GM13976 (cell line): ENCODE measurements at regions not wholly inside any gene's neighbourhood (a gene's known extent, or its start where the extent isn't known, plus 50 kb on each side); places are given as distances from the start of the nearest gene placed in this dataset.
"Not testable (repeated sequence)": the region's sequence is repeated elsewhere in the genome, so short reads cannot be mapped to it uniquely, and the experiment has no call there.

Experiments used
- DNase-seq: peaks from one replicate; pipeline ENCODE4 v3.0.0; 2012; ENCODE audit warnings: low spot score
- in situ Hi-C: fragments of 300-500 bp; cut with MboI; formaldehyde crosslinking; loops from one replicate; pipeline ENCODE4 v1.12.0; 2022; ENCODE audit warnings: low sequenced_read_pairs, mixed read lengths, inconsistent platforms; ENCODE audit not compliant: unreplicated experiment
- TF ChIP-seq, protein P1 (sequence below): IDR thresholded peaks from 2 replicates; pipeline ENCODE4 v1.5.1; 2012; ENCODE audit warnings: borderline replicate concordance, mild to moderate bottlenecking; ENCODE audit not compliant: insufficient read depth; ENCODE audit errors: extremely low read depth, missing control alignments, control extremely low read depth

DNA sequence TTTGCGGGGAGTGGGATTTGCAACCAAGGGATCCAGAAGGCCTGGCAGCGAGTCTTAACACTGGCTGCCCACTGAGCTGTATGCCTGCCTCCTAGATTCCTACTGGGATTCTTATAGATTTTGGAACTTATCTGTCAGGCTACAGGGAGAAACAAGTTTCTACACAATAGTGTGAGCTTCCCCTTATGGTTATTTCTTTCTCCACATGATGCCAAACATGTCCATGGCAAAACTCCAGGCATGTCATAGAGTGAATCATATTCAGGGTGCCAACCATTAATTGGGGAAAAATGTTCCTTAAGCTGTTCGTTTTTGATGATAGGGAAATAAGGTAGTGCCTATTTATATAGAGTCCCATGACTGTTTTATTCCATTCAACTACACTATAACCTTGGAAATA lies 1185.2 kb upstream of the CELF4 start:
- no peak for DNase-seq
- TF ChIP-seq, protein P1, sequence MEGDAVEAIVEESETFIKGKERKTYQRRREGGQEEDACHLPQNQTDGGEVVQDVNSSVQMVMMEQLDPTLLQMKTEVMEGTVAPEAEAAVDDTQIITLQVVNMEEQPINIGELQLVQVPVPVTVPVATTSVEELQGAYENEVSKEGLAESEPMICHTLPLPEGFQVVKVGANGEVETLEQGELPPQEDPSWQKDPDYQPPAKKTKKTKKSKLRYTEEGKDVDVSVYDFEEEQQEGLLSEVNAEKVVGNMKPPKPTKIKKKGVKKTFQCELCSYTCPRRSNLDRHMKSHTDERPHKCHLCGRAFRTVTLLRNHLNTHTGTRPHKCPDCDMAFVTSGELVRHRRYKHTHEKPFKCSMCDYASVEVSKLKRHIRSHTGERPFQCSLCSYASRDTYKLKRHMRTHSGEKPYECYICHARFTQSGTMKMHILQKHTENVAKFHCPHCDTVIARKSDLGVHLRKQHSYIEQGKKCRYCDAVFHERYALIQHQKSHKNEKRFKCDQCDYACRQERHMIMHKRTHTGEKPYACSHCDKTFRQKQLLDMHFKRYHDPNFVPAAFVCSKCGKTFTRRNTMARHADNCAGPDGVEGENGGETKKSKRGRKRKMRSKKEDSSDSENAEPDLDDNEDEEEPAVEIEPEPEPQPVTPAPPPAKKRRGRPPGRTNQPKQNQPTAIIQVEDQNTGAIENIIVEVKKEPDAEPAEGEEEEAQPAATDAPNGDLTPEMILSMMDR, result no peak
- in situ Hi-C loops, result no loop called here

DNA sequence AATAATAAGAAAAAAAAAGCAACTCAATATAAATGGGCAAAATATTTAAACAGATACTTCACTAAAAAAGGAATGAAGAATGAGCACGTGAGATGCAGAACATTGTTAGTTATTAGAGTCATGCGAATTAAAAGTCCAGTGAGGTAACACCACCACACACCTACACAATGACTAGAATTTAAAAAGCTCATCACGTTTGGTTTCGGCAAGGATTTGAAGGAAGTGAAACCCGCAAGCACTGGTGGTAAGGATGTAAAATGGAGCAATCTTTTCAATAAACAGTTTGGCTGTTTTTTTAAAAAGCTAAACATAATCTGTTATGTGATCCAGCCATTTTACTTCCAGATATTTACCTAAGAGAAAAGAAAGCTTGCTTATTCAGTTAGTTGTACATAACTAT lies 1181.6 kb upstream of the CELF4 start:
- in situ Hi-C loops, result no loop called here

DNA sequence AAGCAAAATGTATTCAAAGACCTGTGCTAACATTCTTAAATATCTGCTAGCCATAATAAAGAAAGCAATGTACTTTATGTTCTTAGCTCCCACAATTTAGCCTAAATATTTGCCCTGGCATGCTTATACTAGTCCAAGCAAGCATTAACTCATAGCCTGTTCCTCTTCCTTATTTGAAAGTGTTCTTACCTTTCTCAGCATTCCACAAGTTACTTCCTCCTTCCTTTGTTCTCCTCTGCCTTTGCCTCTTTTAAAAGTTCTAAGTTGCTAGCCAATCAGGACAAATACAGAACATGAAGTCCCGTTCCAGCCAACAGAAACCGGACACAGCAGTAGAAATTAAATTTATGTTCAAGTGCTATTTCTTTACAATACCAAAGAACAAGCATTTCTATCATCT lies 1154.6 kb upstream of the CELF4 start:
- DNase-seq, in situ Hi-C loops: not testable (repeated sequence)

More for the DNA sequence above, 1181.6 kb upstream of the CELF4 start:
- DNase-seq, result no peak
- TF ChIP-seq, protein P1, result no peak

DNA sequence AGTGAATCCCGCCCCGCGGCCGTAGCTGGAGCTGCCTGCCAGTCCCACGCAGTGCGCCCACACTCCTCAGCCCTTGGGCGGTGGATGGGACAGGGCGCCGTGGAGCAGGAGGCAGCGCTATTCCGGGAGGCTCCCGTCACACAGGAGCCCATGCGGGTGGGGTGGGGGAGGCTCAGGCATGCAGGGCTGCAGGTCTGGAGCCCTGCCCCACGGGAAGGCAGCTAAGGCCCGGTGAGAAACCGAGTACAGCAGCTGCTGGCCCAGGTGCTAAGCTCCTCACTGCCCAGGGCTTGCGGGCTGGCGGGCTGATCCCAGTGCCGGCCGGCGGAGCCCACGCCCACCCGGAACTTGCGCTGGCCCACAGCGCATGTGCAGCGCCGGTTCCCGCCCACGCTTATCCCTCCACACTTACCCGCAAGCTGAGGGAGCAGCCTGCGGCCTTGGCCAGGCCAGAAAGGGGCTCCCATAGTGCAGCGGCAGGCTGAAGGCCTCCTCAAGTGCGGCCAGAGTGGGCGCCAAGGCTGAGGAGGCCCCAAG lies 1152.8 kb upstream of the CELF4 start:
- TF ChIP-seq, protein P1, result no peak
- no peak for DNase-seq
- in situ Hi-C loops, result no loop called here

DNA sequence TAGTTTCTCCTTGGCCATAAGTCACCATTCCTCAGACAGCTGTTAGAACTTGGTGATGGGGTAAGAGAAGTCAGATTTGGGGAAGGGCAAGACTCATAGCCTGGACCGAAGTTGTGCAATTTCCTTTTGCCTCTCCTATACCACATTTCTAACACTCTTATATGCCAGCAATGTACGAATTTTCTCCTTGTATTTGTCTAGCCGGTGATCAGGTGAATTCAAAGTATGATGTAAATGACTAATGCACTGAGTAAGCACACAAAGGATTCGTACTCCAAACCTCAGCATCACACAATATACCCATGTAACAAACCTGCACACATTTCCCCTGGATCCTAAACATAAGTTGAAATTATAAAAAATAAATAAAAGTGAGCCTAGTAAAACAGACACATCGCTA lies 1143.5 kb upstream of the CELF4 start:
- TF ChIP-seq, protein P1, result no peak
- DNase-seq, result no peak
- in situ Hi-C loops, result no loop called here

DNA sequence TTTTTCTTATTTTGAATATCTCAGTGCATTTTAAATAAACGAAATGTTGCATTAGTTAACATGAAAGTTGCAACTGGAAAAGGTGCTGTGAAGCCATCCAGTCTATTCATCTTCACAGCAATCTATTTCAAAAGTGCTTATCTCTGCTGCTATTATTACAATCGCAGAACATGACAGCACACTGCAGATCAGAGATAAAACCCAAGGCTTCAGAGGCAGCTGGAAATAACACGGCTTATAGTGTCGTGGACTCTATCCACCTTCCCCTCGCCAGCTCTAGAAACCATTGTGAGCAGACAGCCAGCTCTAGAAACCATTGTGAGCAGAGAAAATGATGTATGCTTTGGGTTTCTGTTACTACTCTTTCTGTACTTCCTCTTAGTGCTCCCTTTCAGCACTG lies 1140.8 kb upstream of the CELF4 start:
- TF ChIP-seq, protein P1, result no peak
- in situ Hi-C loops, result no loop called here
- DNase-seq, result no peak

DNA sequence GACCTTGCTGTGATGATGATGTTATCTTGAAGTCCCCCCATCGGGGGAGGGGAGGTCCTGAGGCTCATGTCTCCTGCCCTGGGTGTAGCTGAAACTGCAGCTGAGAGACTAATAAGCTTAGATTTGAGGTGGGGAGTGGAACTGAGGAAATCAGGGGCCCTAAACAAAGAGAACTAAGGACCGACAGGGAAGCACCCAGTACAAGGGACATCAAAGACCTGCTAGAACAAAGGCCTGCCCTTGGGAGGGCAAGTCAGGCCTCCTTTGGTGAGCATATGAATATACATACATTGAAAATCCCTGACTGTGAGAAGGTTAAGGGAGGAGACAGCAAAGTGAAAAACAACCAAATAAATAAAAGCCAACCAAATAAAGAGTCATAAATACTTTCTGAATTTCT lies 1132.5 kb upstream of the CELF4 start:
- in situ Hi-C loops, result no loop called here
- DNase-seq, result no peak
- TF ChIP-seq, protein P1, result no peak
